Ovary (tissue), 7 donors: ENCODE measurements at regions not wholly inside any gene's neighbourhood (a gene's known extent, or its start where the extent isn't known, plus 50 kb on each side); places are given as distances from the start of the nearest gene placed in this dataset.

Experiments
- DNase-seq, 5 donors: peaks; one replicate each; pipeline ENCODE4 v3.0.0-alpha.2; 2019 to 2020
- H3K27ac ChIP-seq, 2 donors: fragments of 200-600 bp; one replicate each; pipeline versions ENCODE4 v1.5.1 to v1.8.0; 2019 to 2022
- H3K27me3 ChIP-seq: fragments of 200-600 bp; one replicate; pipeline ENCODE4 v1.8.0; 2022
- H3K36me3 ChIP-seq: fragments of 200-600 bp; sonication (generic); one replicate; pipeline ENCODE4 v1.5.1; 2019
- H3K4me1 ChIP-seq: one replicate; pipeline ENCODE4 v1.8.1; 2013; ENCODE audit warnings: mild to moderate bottlenecking, moderate library complexity; ENCODE audit not compliant: insufficient read depth
- H3K4me3 ChIP-seq: fragments of 200-600 bp; sonication (generic); one replicate; pipeline ENCODE4 v1.5.1; 2017
- H3K9me3 ChIP-seq, 2 donors: fragments of 200-600 bp in 1 of 2; sonication (generic) in 1 of 2; one replicate each; pipeline versions ENCODE4 v1.5.1 to v1.8.1; 2013 to 2019; ENCODE audit warnings: mild to moderate bottlenecking in 1 of 2, moderate library complexity in 1 of 2
- CTCF ChIP-seq, 3 donors: fragments of 450-650 bp in 2 of 3; fragments of 200-600 bp in 1 of 3; IDR thresholded peaks; one replicate each; pipeline versions ENCODE4 v1.5.1 to v1.8.0; 2016 to 2022; ENCODE audit warnings: antibody characterized with exemption in 3 of 3, mild to moderate bottlenecking in 1 of 3
- EP300 ChIP-seq: sonication (generic); formaldehyde crosslinking; IDR thresholded peaks from one replicate; pipeline ENCODE4 v1.6.1; 2017; ENCODE audit warnings: antibody characterized with exemption
- POLR2A ChIP-seq: fragments of 450-650 bp; IDR thresholded peaks from one replicate; pipeline ENCODE4 v1.6.1; 2017; ENCODE audit warnings: antibody characterized with exemption, mild to moderate bottlenecking, moderate library complexity
- WGBS, 3 donors: extraction: QIAGEN DNeasy Blood & Tissue Kit in 1 of 3; methylation state at CpG; one replicate each; pipeline versions ENCODE4 v1.1.5 to v1.1.7; 2013 to 2017; 5-methylcytosine and 5-hydroxymethylcytosine counted together
- intact Hi-C, 4 donors: fragments of 100-400 bp; cut with DNase I; formaldehyde crosslinking; loops; one replicate each; pipeline versions ENCODE4 v1.11.0 to v1.15.1; 2022 to 2023
- donor health status: DM: no; HTN: no; CAD: no; lungs with moderate emphysema.
- donor health status: DM: no; HTN: no; CAD: no.
- donor health status: Bipolar disorder and iron deficiency.
- donor health status: DM: no; HTN: no; CAD: no.
- donor health status: DM: yes; HTN: yes; CAD: no.

GRCh38 chr4:60359746-60360367 lies 840.3 kb upstream of the ADGRL3 start:
- intact Hi-C loops: no loop called here
- Histone ChIP-seq H3K27ac (no peak overlapping the region), H3K36me3 (no peaks in the 10 kb centered on the region), H3K27me3 (no peaks in the 10 kb centered on the region), H3K4me1 (no peaks in the 10 kb centered on the region), H3K9me3 (no peaks in the 10 kb centered on the region), H3K4me3 (no peak overlapping the region)
- TF ChIP-seq CTCF (IDR thresholded peaks at IDR 0.05) (no peak), POLR2A (no peak), EP300 (no peak)
- WGBS, 3 donors: 43 to 47% (median 44%) methylated on average over 3 of the region's 3 CpGs
- no peak for DNase-seq

GRCh38 chr4:60365176-60365575 lies 835.0 kb upstream of the ADGRL3 start:
- Histone ChIP-seq H3K9me3 (no peaks in the 10 kb centered on the region), H3K27me3 (no peaks in the 10 kb centered on the region), H3K27ac (no peak overlapping the region), H3K4me3 (no peak overlapping the region), H3K4me1 (no peaks in the 10 kb centered on the region), H3K36me3 (no peaks in the 10 kb centered on the region)
- TF ChIP-seq CTCF (IDR thresholded peaks at IDR 0.05) (no peak), POLR2A (no peak), EP300 (no peak)
- intact Hi-C loops: no loop called here
- DNase-seq: no peak
- WGBS, 3 donors: 36 to 52% (median 46%) methylated on average over 3 of the region's 3 CpGs

- no peaks in the 10 kb centered on the region for H3K9me3 ChIP-seq
- H3K27ac ChIP-seq: no peak overlapping the region
- no peak overlapping the region for H3K4me3 ChIP-seq
- no peak for TF ChIP-seq EP300
- no peak for TF ChIP-seq CTCF (IDR thresholded peaks at IDR 0.05)
- no peak for TF ChIP-seq POLR2A
- no peaks in the 10 kb centered on the region for H3K27me3 ChIP-seq
- no peaks in the 10 kb centered on the region for H3K4me1 ChIP-seq
- WGBS, 3 donors: 51 to 76% (median 58%) methylated on average over 2 of the region's 2 CpGs
- H3K36me3 ChIP-seq: no peaks in the 10 kb centered on the region
- intact Hi-C loops: no loop called here
- no peak for DNase-seq
Measured at GRCh38 chr4:60366661-60367060, 833.5 kb upstream of the ADGRL3 start.

- WGBS, 3 donors: 86 to 100% (median 95%) methylated on average over 1 of the region's 1 CpG
- Histone ChIP-seq H3K27ac (no peak overlapping the region), H3K9me3 (no peaks in the 10 kb centered on the region), H3K27me3 (no peaks in the 10 kb centered on the region), H3K36me3 (no peaks in the 10 kb centered on the region), H3K4me3 (no peak overlapping the region), H3K4me1 (no peaks in the 10 kb centered on the region)
- DNase-seq: no peak
- intact Hi-C loops: no loop called here
- TF ChIP-seq POLR2A: no peak
- no peak for TF ChIP-seq EP300
- TF ChIP-seq CTCF (IDR thresholded peaks at IDR 0.05): no peak
Measured at GRCh38 chr4:60368986-60369385, 831.1 kb upstream of the ADGRL3 start.
